ENCODE measurements at regions not wholly inside any gene's neighbourhood (a gene's known extent, or its start where the extent isn't known, plus 50 kb on each side); places are given as distances from the start of the nearest gene placed in this dataset.

- H3K9me3 ChIP-seq (ENCODE audit: control insufficient read depth, insufficient read depth, low read length): peaks cover 15% of the 10 kb centered on the region
- CTCF ChIA-PET: no interaction called here
- WGBS, 2 experiments (ENCODE audit: extremely low coverage in 2 of 2, insufficient read length in 1 of 2): 92% methylated on average over 2 of the region's 4 CpGs; no CpG with 5 or more reads in 1 of the 2 experiments
Measured at GRCh38 chr6:164097056-164097455, 682.5 kb downstream of the QKI start.

More at GRCh38 chr6:164097056-164097455, 682.5 kb downstream of the QKI start:
- no peak overlapping the region for H3K4me2 ChIP-seq (ENCODE audit: low read depth, low read length)
- POLR2A ChIA-PET (ENCODE audit: unreplicated experiment): no interaction called here
- ATAC-seq (ENCODE audit: low read depth): no peak
- dilution Hi-C loops (cut with HindIII; ENCODE audit: low sequenced_read_pairs, unreplicated experiment): no loop called here
- H3K27ac ChIP-seq (ENCODE audit: insufficient read depth, low read length): no peak overlapping the region
- H3K79me1 ChIP-seq (ENCODE audit: low read depth in 1 of 2, low read length in 2 of 2): no peaks in the 10 kb centered on the region
- no peak overlapping the region for H3K14ac ChIP-seq (replicated peaks; ENCODE audit: low read depth, low read length)
- no peak overlapping the region for H3K23ac ChIP-seq (ENCODE audit: low read depth, low read length)
- H2AFZ ChIP-seq (replicated peaks; ENCODE audit: low read length, poor library complexity): no peak overlapping the region
- H2BK120ac ChIP-seq (ENCODE audit: low read depth, low read length): no peak overlapping the region
- H2BK20ac ChIP-seq (ENCODE audit: low read depth, low read length): no peak overlapping the region
- H4K8ac ChIP-seq (ENCODE audit: low read depth in 2 of 2, low read length in 2 of 2): no peak overlapping the region
- no peak for TF ChIP-seq USF2 (IDR thresholded peaks at IDR 0.05; ENCODE audit: low read depth, low read length)
- no peak for TF ChIP-seq CTCF (conservative IDR thresholded peaks at IDR 0.05; ENCODE audit: low read depth, low read length)
- TF ChIP-seq ELK1 (IDR thresholded peaks at IDR 0.05; ENCODE audit: borderline replicate concordance, low read depth, low read length): no peak
- TF ChIP-seq RCOR1 (IDR thresholded peaks at IDR 0.05; ENCODE audit: insufficient replicate concordance, low read length): no peak
- TF ChIP-seq CHD1 (IDR thresholded peaks at IDR 0.05; ENCODE audit: low read depth, low read length): no peak
- no peak for TF ChIP-seq POLR2A (IDR thresholded peaks at IDR 0.05; ENCODE audit: low read depth, low read length)
- no peak for TF ChIP-seq SMC3 (IDR thresholded peaks at IDR 0.05; ENCODE audit: low read depth, low read length)
- no peak for TF ChIP-seq MAZ (IDR thresholded peaks at IDR 0.05; ENCODE audit: borderline replicate concordance, low read depth, low read length)
- no peak for TF ChIP-seq BHLHE40 (IDR thresholded peaks at IDR 0.05; ENCODE audit: low read depth, low read length)
- no peak for TF ChIP-seq MXI1 (IDR thresholded peaks at IDR 0.05; ENCODE audit: borderline replicate concordance, low read depth, low read length)
- no peak for TF ChIP-seq RFX5 (IDR thresholded peaks at IDR 0.05; ENCODE audit: low read depth, low read length)
- TF ChIP-seq RAD21 (IDR thresholded peaks at IDR 0.05; ENCODE audit: low read length): no peak
- TF ChIP-seq CEBPB (IDR thresholded peaks at IDR 0.05; ENCODE audit: low read depth, low read length): no peak
- TF ChIP-seq FOS (IDR thresholded peaks at IDR 0.05; ENCODE audit: low read depth, low read length): no peak
- TF ChIP-seq NFE2L2 (IDR thresholded peaks at IDR 0.05; ENCODE audit: low read depth, low read length): no peak
- no peak for TF ChIP-seq MAFK (IDR thresholded peaks at IDR 0.05; ENCODE audit: low read depth, low read length)
- no peak overlapping the region for H3K18ac ChIP-seq (ENCODE audit: low read depth, low read length)
- intact Hi-C loops (cut with micrococcal nuclease): no loop called here
- no peak overlapping the region for H3K56ac ChIP-seq (ENCODE audit: extremely low read depth, insufficient read depth, low read length)
- H4K91ac ChIP-seq (ENCODE audit: insufficient read depth, low read depth, low read length): no peak overlapping the region
- H3K9ac ChIP-seq (ENCODE audit: low read depth, low read length): no peak overlapping the region
- no peaks in the 10 kb centered on the region for H3K9me1 ChIP-seq (ENCODE audit: insufficient read depth, low read length)
- H3K36me3 ChIP-seq (ENCODE audit: control insufficient read depth, insufficient read depth, low read length): no peaks in the 10 kb centered on the region
- no peak overlapping the region for H2AK5ac ChIP-seq (ENCODE audit: low read depth, low read length)
- H4K20me1 ChIP-seq (ENCODE audit: insufficient read depth, low read length): no peaks in the 10 kb centered on the region
- BruUV-seq (replicated peaks): no TSS peak
- no peak overlapping the region for H2BK5ac ChIP-seq (ENCODE audit: low read depth, low read length, poor library complexity, severe bottlenecking)
- H3K27me3 ChIP-seq (ENCODE audit: control insufficient read depth, insufficient read depth, low read length): no peaks in the 10 kb centered on the region
- no peak overlapping the region for H4K5ac ChIP-seq (ENCODE audit: low read depth, low read length)
- H3K4me1 ChIP-seq (ENCODE audit: control insufficient read depth, insufficient read depth, low read length): no peaks in the 10 kb centered on the region
- H2AK9ac ChIP-seq (replicated peaks; ENCODE audit: low read depth, low read length, poor library complexity): no peak overlapping the region
- in situ Hi-C loops (cut with MboI; ENCODE audit: low sequenced_read_pairs): no loop called here
- no peak overlapping the region for H2BK15ac ChIP-seq (ENCODE audit: low read depth, low read length)
- no peak for DNase-seq
- no peak overlapping the region for H3K4me3 ChIP-seq (ENCODE audit: insufficient read depth, low read depth, low read length)
- no peak overlapping the region for H3K4ac ChIP-seq (ENCODE audit: low read depth, low read length)

Measured in IMR-90 (cell line).